ENCODE measurements at regions not wholly inside any gene's neighbourhood (a gene's known extent, or its start where the extent isn't known, plus 50 kb on each side); places are given as distances from the start of the nearest gene placed in this dataset.

GRCh38 chr15:66630801-66631351 lies 65.1 kb upstream of the LCTL start:
- H3K27me3 ChIP-seq: no peaks in the 10 kb centered on the region
- no peak for ATAC-seq
- H3K9me3 ChIP-seq: no peaks in the 10 kb centered on the region
- no peaks in the 10 kb centered on the region for H3K4me1 ChIP-seq
- intact Hi-C loops (cut with DNase I): no loop called here
- no peaks in the 10 kb centered on the region for H3K36me3 ChIP-seq (replicated peaks in 1 of 2; ENCODE audit: insufficient read depth in 1 of 2, low read depth in 2 of 2)
- no peak overlapping the region for H3K4me3 ChIP-seq
- H3K27ac ChIP-seq: no peak overlapping the region
- TF ChIP-seq CTCF (IDR thresholded peaks at IDR 0.05) (no peak), POLR2A (IDR thresholded peaks at IDR 0.05) (no peak)
- WGBS, 2 donors: 79 to 93% methylated on average over 10 to 17 of the region's 17 CpGs
- no peak for DNase-seq

- no peak for DNase-seq
- TF ChIP-seq POLR2A (IDR thresholded peaks at IDR 0.05) (no peak), CTCF (IDR thresholded peaks at IDR 0.05) (no peak)
- H3K4me3 ChIP-seq: no peak overlapping the region
- no peak for ATAC-seq
- no peak overlapping the region for H3K27ac ChIP-seq
- intact Hi-C loops (cut with DNase I): no loop called here
- H3K27me3 ChIP-seq: no peaks in the 10 kb centered on the region
- no peaks in the 10 kb centered on the region for H3K36me3 ChIP-seq (replicated peaks in 1 of 2; ENCODE audit: insufficient read depth in 1 of 2, low read depth in 2 of 2)
- H3K9me3 ChIP-seq: no peaks in the 10 kb centered on the region
- 76 to 77% methylated on average over 6 to 7 of the region's 7 CpGs for WGBS, 2 donors
- H3K4me1 ChIP-seq: no peaks in the 10 kb centered on the region
Measured at GRCh38 chr15:66631616-66632263, 65.9 kb upstream of the LCTL start.

- Histone ChIP-seq H3K36me3 (replicated peaks in 1 of 2; ENCODE audit: insufficient read depth in 1 of 2, low read depth in 2 of 2) (no peaks in the 10 kb centered on the region), H3K4me3 (no peak overlapping the region), H3K27me3 (no peaks in the 10 kb centered on the region), H3K9me3 (no peaks in the 10 kb centered on the region), H3K4me1 (no peaks in the 10 kb centered on the region), H3K27ac (no peak overlapping the region)
- no peak for ATAC-seq
- 71 to 82% methylated on average over 19 of the region's 19 CpGs for WGBS, 2 donors
- intact Hi-C loops (cut with DNase I): no loop called here
- TF ChIP-seq POLR2A (IDR thresholded peaks at IDR 0.05) (no peak), CTCF (IDR thresholded peaks at IDR 0.05) (no peak)
- DNase-seq: no peak
Measured at GRCh38 chr15:66633041-66633937, 67.5 kb upstream of the LCTL start.

- Histone ChIP-seq H3K9me3 (no peaks in the 10 kb centered on the region), H3K36me3 (replicated peaks in 1 of 2; ENCODE audit: insufficient read depth in 1 of 2, low read depth in 2 of 2) (no peaks in the 10 kb centered on the region), H3K27me3 (no peaks in the 10 kb centered on the region), H3K27ac (no peak overlapping the region), H3K4me3 (no peak overlapping the region), H3K4me1 (no peaks in the 10 kb centered on the region)
- intact Hi-C loops (cut with DNase I): no loop called here
- WGBS, 2 donors: 82 to 89% methylated on average over 3 of the region's 3 CpGs
- ATAC-seq: no peak
- TF ChIP-seq POLR2A (IDR thresholded peaks at IDR 0.05) (no peak), CTCF (IDR thresholded peaks at IDR 0.05) (no peak)
- DNase-seq: no peak
Measured at GRCh38 chr15:66633938-66634250, 68.1 kb upstream of the LCTL start.

All from body of pancreas (tissue), 4 donors.